HG03135 (cell line): ENCODE measurements at regions not wholly inside any gene's neighbourhood (a gene's known extent, or its start where the extent isn't known, plus 50 kb on each side); places are given as distances from the start of the nearest gene placed in this dataset.

ENCODE experiments used
- ATAC-seq: cut with Tn5 transposase; IDR thresholded peaks from one replicate; pipeline ENCODE4 v1.9.1; 2021; ENCODE audit warnings: mild to moderate bottlenecking, moderate library complexity; ENCODE audit not compliant: unreplicated experiment

GRCh38 chr18:77815666-77816338 is 566.2 kb downstream of the GALR1 start:
- no peak for ATAC-seq

- ATAC-seq: no peak
These were observed 568.7 kb downstream of the GALR1 start for GRCh38 chr18:77818328-77818727.

GRCh38 chr18:77820472-77820871 is 570.8 kb downstream of the GALR1 start:
- no peak for ATAC-seq

- no peak for ATAC-seq
These were observed 572.2 kb downstream of the GALR1 start for GRCh38 chr18:77821892-77822291.

- ATAC-seq: no peak
These were observed 573.0 kb downstream of the GALR1 start for GRCh38 chr18:77822632-77823031.

GRCh38 chr18:77833807-77834206 is 584.2 kb downstream of the GALR1 start:
- ATAC-seq: no peak

GRCh38 chr18:77851802-77852201 is 602.2 kb downstream of the GALR1 start:
- no peak for ATAC-seq

- ATAC-seq: no peak
These were observed 604.2 kb downstream of the GALR1 start for GRCh38 chr18:77853859-77854258.

- no peak for ATAC-seq
These were observed 608.3 kb downstream of the GALR1 start for GRCh38 chr18:77857678-77858655.

GRCh38 chr18:77859634-77860033 is 610.0 kb downstream of the GALR1 start:
- no peak for ATAC-seq

GRCh38 chr18:77862066-77862757 is 612.6 kb downstream of the GALR1 start:
- ATAC-seq: no peak

GRCh38 chr18:77865853-77866252 is 616.2 kb downstream of the GALR1 start:
- no peak for ATAC-seq

GRCh38 chr18:77866351-77866750 is 616.7 kb downstream of the GALR1 start:
- no peak for ATAC-seq

GRCh38 chr18:77870199-77870598 is 620.6 kb downstream of the GALR1 start:
- no peak for ATAC-seq

- no peak for ATAC-seq
These were observed 621.2 kb downstream of the GALR1 start for GRCh38 chr18:77870894-77871293.

- no peak for ATAC-seq
These were observed 622.5 kb downstream of the GALR1 start for GRCh38 chr18:77872166-77872565.

GRCh38 chr18:77876319-77876865 is 626.7 kb downstream of the GALR1 start:
- no peak for ATAC-seq

- ATAC-seq: no peak
These were observed 630.2 kb downstream of the GALR1 start for GRCh38 chr18:77879829-77880228.

- ATAC-seq: no peak
These were observed 634.8 kb downstream of the GALR1 start for GRCh38 chr18:77884454-77884853.

- no peak for ATAC-seq
These were observed 644.4 kb downstream of the GALR1 start for GRCh38 chr18:77894060-77894459.

GRCh38 chr18:77895250-77895649 is 645.6 kb downstream of the GALR1 start:
- ATAC-seq: no peak
